Mammary epithelial cell (primary cell): ENCODE measurements at regions not wholly inside any gene's neighbourhood (a gene's known extent, or its start where the extent isn't known, plus 50 kb on each side); places are given as distances from the start of the nearest gene placed in this dataset.

Experiments used
- CTCF ChIP-seq, 2 donors: IDR thresholded peaks in 1 of 2; conservative IDR thresholded peaks in 1 of 2; 2 replicates each; pipeline ENCODE4 v1.5.1; 2011 to 2012; ENCODE audit warnings: inconsistent platforms in 2 of 2, low read length in 2 of 2, mild to moderate bottlenecking in 2 of 2, control low read depth in 1 of 2, low read depth in 1 of 2; ENCODE audit not compliant: insufficient read depth in 1 of 2; ENCODE audit errors: extremely low read depth in 1 of 2
- EZH2 ChIP-seq: IDR thresholded peaks from 2 replicates; pipeline ENCODE4 v1.6.1; 2012; ENCODE audit warnings: low read length, inconsistent platforms, borderline replicate concordance

- TF ChIP-seq CTCF (conservative IDR thresholded peaks at IDR 0.05 in 1 of 2, IDR thresholded peaks at IDR 0.05 in 1 of 2; ENCODE audit: extremely low read depth in 1 of 2, insufficient read depth in 1 of 2, low read depth in 1 of 2, low read length in 2 of 2): no peak
- no peak for TF ChIP-seq EZH2
Measured at GRCh38 chr3:66144568-66145407, 76.0 kb upstream of the SLC25A26 start.
